WTC11 (cell line): ENCODE measurements at regions not wholly inside any gene's neighbourhood (a gene's known extent, or its start where the extent isn't known, plus 50 kb on each side); places are given as distances from the start of the nearest gene placed in this dataset.

Experiments
- ATF2 ChIP-seq: sonication (generic); formaldehyde crosslinking; IDR thresholded peaks from 2 replicates; pipeline ENCODE4 v1.8.1; 2022; ENCODE audit warnings: low read depth, missing genetic modification reagents, borderline replicate concordance
- CTCF ChIP-seq: fragments of 200-600 bp; IDR thresholded peaks from 2 replicates; pipeline ENCODE4 v1.8.0; 2022; ENCODE audit warnings: antibody characterized with exemption
- ELF4 ChIP-seq: sonication (generic); formaldehyde crosslinking; IDR thresholded peaks from 2 replicates; pipeline ENCODE4 v1.8.1; 2022; ENCODE audit warnings: low read depth, mild to moderate bottlenecking, moderate library complexity, missing genetic modification reagents
- IRF1 ChIP-seq: sonication (generic); formaldehyde crosslinking; IDR thresholded peaks from 2 replicates; pipeline ENCODE4 v1.8.0; 2023; ENCODE audit warnings: missing genetic modification reagents
- JUN ChIP-seq: sonication (generic); formaldehyde crosslinking; IDR thresholded peaks from 2 replicates; pipeline ENCODE4 v1.8.0; 2023; ENCODE audit warnings: mild to moderate bottlenecking, missing genetic modification reagents
- KAT7 ChIP-seq: sonication (generic); formaldehyde crosslinking; IDR thresholded peaks from 2 replicates; pipeline ENCODE4 v1.8.1; 2023; ENCODE audit warnings: missing genetic modification reagents, mild to moderate bottlenecking, borderline replicate concordance
- MAX ChIP-seq: sonication (generic); formaldehyde crosslinking; IDR thresholded peaks from 2 replicates; pipeline ENCODE4 v1.8.0; 2022; ENCODE audit warnings: mild to moderate bottlenecking, missing genetic modification reagents
- ZBTB43 ChIP-seq: sonication (generic); formaldehyde crosslinking; IDR thresholded peaks from 2 replicates; pipeline ENCODE4 v1.8.1; 2023; ENCODE audit warnings: mild to moderate bottlenecking, missing genetic modification reagents
- ZNF138 ChIP-seq: sonication (generic); formaldehyde crosslinking; conservative IDR thresholded peaks from 2 replicates; pipeline ENCODE4 v1.8.1; 2022; ENCODE audit warnings: mild to moderate bottlenecking, moderate library complexity, missing genetic modification reagents

- TF ChIP-seq ZBTB43 (CRISPR knock-in tag) (no peak), CTCF (no peak), MAX (CRISPR knock-in tag) (no peak), ELF4 (no peak), ZNF138 (no peak), IRF1 (no peak), JUN (no peak), ATF2 (CRISPR knock-in tag) (no peak), KAT7 (no peak)
Observed at GRCh38 chr17:54537656-54538055, 363.0 kb upstream of the TOM1L1 start.
